GM19455 (cell line): ENCODE measurements at regions not wholly inside any gene's neighbourhood (a gene's known extent, or its start where the extent isn't known, plus 50 kb on each side); places are given as distances from the start of the nearest gene placed in this dataset.
"Not testable (repeated sequence)": the region's sequence is repeated elsewhere in the genome, so short reads cannot be mapped to it uniquely, and the experiment has no call there.

Experiments
- ATAC-seq: cut with Tn5 transposase; IDR thresholded peaks from one replicate; pipeline ENCODE4 v1.9.1; 2021; ENCODE audit not compliant: unreplicated experiment

GRCh38 chr7:79513261-79513660 lies 59.8 kb upstream of the MAGI2 start:
- no peak for ATAC-seq

GRCh38 chr7:79512261-79512660 lies 58.8 kb upstream of the MAGI2 start:
- ATAC-seq, result no peak

- not testable (repeated sequence) for ATAC-seq
Observed at GRCh38 chr7:79511056-79511455, 57.6 kb upstream of the MAGI2 start.

- no peak for ATAC-seq
Observed at GRCh38 chr7:79507131-79507530, 53.7 kb upstream of the MAGI2 start.

- ATAC-seq, result no peak
Observed at GRCh38 chr7:79506481-79506880, 53.0 kb upstream of the MAGI2 start.

GRCh38 chr7:79504607-79505389 lies 51.3 kb upstream of the MAGI2 start:
- ATAC-seq, result no peak
